Ovary (tissue), 7 donors: ENCODE measurements at regions not wholly inside any gene's neighbourhood (a gene's known extent, or its start where the extent isn't known, plus 50 kb on each side); places are given as distances from the start of the nearest gene placed in this dataset.

Experiments used
- DNase-seq, 5 donors: peaks; one replicate each; pipeline ENCODE4 v3.0.0-alpha.2; 2019 to 2020
- H3K27ac ChIP-seq, 2 donors: fragments of 200-600 bp; one replicate each; pipeline versions ENCODE4 v1.5.1 to v1.8.0; 2019 to 2022
- H3K27me3 ChIP-seq: fragments of 200-600 bp; one replicate; pipeline ENCODE4 v1.8.0; 2022
- H3K36me3 ChIP-seq: fragments of 200-600 bp; sonication (generic); one replicate; pipeline ENCODE4 v1.5.1; 2019
- H3K4me1 ChIP-seq: one replicate; pipeline ENCODE4 v1.8.1; 2013; ENCODE audit warnings: mild to moderate bottlenecking, moderate library complexity; ENCODE audit not compliant: insufficient read depth
- H3K4me3 ChIP-seq: fragments of 200-600 bp; sonication (generic); one replicate; pipeline ENCODE4 v1.5.1; 2017
- H3K9me3 ChIP-seq, 2 donors: fragments of 200-600 bp in 1 of 2; sonication (generic) in 1 of 2; one replicate each; pipeline versions ENCODE4 v1.5.1 to v1.8.1; 2013 to 2019; ENCODE audit warnings: mild to moderate bottlenecking in 1 of 2, moderate library complexity in 1 of 2
- EP300 ChIP-seq: sonication (generic); formaldehyde crosslinking; IDR thresholded peaks from one replicate; pipeline ENCODE4 v1.6.1; 2017; ENCODE audit warnings: antibody characterized with exemption
- POLR2A ChIP-seq: fragments of 450-650 bp; IDR thresholded peaks from one replicate; pipeline ENCODE4 v1.6.1; 2017; ENCODE audit warnings: antibody characterized with exemption, mild to moderate bottlenecking, moderate library complexity
- WGBS, 3 donors: extraction: QIAGEN DNeasy Blood & Tissue Kit in 1 of 3; methylation state at CpG; one replicate each; pipeline versions ENCODE4 v1.1.5 to v1.1.7; 2013 to 2017; 5-methylcytosine and 5-hydroxymethylcytosine counted together
- intact Hi-C, 4 donors: fragments of 100-400 bp; cut with DNase I; formaldehyde crosslinking; loops; one replicate each; pipeline versions ENCODE4 v1.11.0 to v1.15.1; 2022 to 2023
- TF ChIP-seq, protein P1 (sequence below), 3 donors: fragments of 450-650 bp in 2 of 3; fragments of 200-600 bp in 1 of 3; IDR thresholded peaks; one replicate each; pipeline versions ENCODE4 v1.5.1 to v1.8.0; 2016 to 2022; ENCODE audit warnings: antibody characterized with exemption in 3 of 3, mild to moderate bottlenecking in 1 of 3
- donor health status: DM: no; HTN: no; CAD: no; lungs with moderate emphysema.
- donor health status: DM: no; HTN: no; CAD: no.
- donor health status: Bipolar disorder and iron deficiency.
- donor health status: DM: no; HTN: no; CAD: no.
- donor health status: DM: yes; HTN: yes; CAD: no.

DNA sequence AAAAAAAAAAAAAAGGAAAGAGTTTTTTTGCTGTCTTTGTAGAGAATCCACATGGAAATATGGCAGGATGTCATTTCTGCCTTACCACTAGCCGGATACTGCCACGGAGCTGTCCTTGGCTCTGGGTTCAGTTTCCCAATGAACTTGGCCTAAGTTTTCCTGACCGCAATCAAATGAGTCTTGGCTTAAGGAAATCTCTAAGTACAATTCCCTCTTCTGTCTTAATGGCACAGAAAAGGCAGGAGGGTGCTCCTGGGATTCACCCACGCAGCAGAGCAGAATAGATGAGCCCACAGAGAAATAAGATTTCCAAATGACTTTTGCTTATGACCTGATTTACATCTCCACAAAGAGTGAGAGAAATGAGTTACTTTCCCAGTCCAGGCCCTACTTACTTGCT is 284.0 kb upstream of the VLDLR start:
- H3K27ac ChIP-seq: no peak overlapping the region
- intact Hi-C loops: no loop called here
- DNase-seq: peak in 1 of 5 donors; percentile 33

DNA sequence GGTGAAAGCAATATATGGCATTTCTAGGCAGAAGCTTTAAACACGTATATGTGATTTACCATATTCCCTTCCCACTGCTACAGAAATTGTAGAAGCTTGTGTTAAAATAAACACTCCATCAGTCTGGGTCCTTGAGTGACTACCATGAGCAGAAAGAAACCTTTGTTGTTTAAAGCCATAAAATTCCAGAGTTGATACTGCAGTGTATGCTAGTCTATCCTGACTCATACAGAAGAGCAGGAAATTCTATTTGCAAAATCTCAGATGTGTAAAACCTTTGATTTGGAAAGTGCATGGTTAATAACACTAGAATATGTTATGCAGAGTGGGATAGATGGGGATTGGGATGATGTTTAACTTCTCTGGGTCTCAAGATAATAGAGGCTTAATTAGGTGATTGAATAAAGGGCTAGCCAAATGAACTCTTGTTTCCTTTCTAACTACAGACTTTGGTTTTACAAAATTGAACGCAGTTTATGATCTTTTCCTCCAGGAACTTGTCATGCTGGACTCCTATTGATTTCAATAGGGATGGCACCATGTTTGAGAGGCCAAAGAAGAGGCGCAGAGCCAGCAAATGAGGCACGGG is 282.7 kb upstream of the VLDLR start:
- intact Hi-C loops: no loop called here
- DNase-seq: no peak
- no peaks in the 10 kb centered on the region for H3K36me3 ChIP-seq
- H3K27ac ChIP-seq: no peak overlapping the region
- H3K4me3 ChIP-seq: no peak overlapping the region
- H3K4me1 ChIP-seq: peaks cover 2% of the 10 kb centered on the region
- TF ChIP-seq EP300: no peak
- 88 to 89% (median 88%) methylated on average over 4 of the region's 4 CpGs for WGBS, 3 donors
- H3K9me3 ChIP-seq: no peaks in the 10 kb centered on the region
- no peaks in the 10 kb centered on the region for H3K27me3 ChIP-seq

More for the DNA sequence above, 284.0 kb upstream of the VLDLR start:
- H3K4me3 ChIP-seq: no peak overlapping the region
- no peaks in the 10 kb centered on the region for H3K36me3 ChIP-seq
- 60 to 77% (median 69%) methylated on average over 4 of the region's 4 CpGs for WGBS, 3 donors
- peaks cover 4% of the 10 kb centered on the region for H3K27me3 ChIP-seq
- no peaks in the 10 kb centered on the region for H3K9me3 ChIP-seq
- H3K4me1 ChIP-seq: peaks cover 2% of the 10 kb centered on the region
- TF ChIP-seq EP300 (no peak), POLR2A (no peak)
- TF ChIP-seq, protein P1, sequence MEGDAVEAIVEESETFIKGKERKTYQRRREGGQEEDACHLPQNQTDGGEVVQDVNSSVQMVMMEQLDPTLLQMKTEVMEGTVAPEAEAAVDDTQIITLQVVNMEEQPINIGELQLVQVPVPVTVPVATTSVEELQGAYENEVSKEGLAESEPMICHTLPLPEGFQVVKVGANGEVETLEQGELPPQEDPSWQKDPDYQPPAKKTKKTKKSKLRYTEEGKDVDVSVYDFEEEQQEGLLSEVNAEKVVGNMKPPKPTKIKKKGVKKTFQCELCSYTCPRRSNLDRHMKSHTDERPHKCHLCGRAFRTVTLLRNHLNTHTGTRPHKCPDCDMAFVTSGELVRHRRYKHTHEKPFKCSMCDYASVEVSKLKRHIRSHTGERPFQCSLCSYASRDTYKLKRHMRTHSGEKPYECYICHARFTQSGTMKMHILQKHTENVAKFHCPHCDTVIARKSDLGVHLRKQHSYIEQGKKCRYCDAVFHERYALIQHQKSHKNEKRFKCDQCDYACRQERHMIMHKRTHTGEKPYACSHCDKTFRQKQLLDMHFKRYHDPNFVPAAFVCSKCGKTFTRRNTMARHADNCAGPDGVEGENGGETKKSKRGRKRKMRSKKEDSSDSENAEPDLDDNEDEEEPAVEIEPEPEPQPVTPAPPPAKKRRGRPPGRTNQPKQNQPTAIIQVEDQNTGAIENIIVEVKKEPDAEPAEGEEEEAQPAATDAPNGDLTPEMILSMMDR (IDR thresholded peaks at IDR 0.05): no peak

DNA sequence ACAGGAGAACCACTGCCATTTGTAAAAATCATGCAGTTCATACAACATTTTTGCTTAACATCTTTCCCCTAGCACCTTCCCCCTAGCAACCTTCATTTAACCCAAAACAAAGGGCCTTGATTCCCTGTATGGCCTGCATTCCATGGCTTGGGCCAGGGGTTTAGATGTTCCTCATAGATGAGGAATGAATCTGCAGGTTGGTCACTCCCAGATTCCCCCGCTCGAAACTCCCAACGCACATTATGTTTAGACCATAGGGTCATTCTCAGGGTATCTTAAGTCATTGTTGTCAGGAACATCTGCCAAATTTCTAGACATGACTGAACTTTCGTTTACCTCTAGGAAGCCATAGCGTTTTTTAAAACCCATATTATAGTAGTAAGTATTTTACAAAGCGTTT is 282.2 kb upstream of the VLDLR start:
- Histone ChIP-seq H3K36me3 (no peaks in the 10 kb centered on the region), H3K4me3 (no peak overlapping the region), H3K9me3 (no peaks in the 10 kb centered on the region), H3K27ac (no peak overlapping the region), H3K27me3 (no peaks in the 10 kb centered on the region), H3K4me1 (peaks cover 2% of the 10 kb centered on the region)
- WGBS, 3 donors: 73 to 94% (median 74%) methylated on average over 6 of the region's 6 CpGs
- no peak for DNase-seq
- TF ChIP-seq, protein P1 (IDR thresholded peaks at IDR 0.05): no peak
- no peak for TF ChIP-seq EP300
- TF ChIP-seq POLR2A: no peak
- intact Hi-C loops: no loop called here

DNA sequence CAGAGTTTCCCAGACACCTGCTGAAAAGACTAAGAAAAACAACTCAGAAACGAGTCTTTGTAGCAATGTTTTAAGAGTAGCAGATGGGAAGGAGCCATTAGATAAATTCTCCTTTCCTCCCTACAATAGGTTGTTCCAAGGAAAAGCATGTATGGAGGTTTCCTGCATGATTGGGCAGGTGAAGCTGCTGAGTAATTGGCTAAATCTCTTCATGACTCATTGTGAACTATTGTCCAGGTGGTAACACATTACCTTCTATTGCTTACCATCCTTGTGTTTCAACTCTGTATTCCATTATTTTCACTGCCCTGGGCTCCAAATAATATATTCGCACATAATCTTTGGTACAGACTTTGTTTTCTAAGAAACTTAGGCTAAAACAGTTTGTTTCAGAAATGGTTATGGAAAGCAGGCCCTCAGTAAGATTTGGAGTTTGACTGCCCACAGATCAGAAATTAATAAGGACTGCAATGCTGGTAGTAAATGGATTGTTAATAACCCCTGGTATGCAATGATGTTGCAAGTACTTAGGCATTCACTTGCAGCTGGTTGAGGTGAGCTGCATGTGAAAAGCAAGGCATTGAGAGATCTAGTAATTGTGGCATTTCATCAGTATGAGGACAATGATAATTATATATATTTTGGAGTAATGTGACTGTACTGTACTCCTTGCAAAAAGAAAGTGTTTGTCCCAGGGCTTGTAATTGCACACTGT is 281.4 kb upstream of the VLDLR start:
- 70 to 81% (median 78%) methylated on average over 2 of the region's 2 CpGs for WGBS, 3 donors
- Histone ChIP-seq H3K4me1 (peaks cover 1% of the 10 kb centered on the region), H3K9me3 (no peaks in the 10 kb centered on the region), H3K4me3 (no peak overlapping the region), H3K27me3 (no peaks in the 10 kb centered on the region), H3K36me3 (no peaks in the 10 kb centered on the region), H3K27ac (no peak overlapping the region)
- TF ChIP-seq, protein P1 (IDR thresholded peaks at IDR 0.05): no peak
- TF ChIP-seq POLR2A (no peak), EP300 (no peak)
- intact Hi-C loops: no loop called here
- DNase-seq: no peak

DNA sequence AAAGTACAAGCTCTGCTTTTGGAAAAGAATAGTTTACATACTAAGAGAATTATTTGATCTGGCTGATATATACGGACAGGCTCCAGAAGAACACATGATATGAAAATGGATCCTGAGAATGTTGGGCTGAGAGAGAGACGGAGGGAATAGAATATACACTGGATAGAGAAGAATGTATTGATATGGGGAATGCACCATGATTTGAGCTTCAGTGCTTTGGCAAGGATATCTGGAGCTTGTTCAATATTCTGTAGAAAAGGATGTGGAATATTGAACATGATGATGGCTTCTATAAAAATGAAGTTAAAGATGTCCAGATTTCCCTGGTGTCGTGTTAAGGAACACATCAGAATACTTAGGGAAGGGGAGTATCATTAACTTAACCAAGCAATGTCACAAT is 280.5 kb upstream of the VLDLR start:
- TF ChIP-seq, protein P1 (IDR thresholded peaks at IDR 0.05): no peak
- TF ChIP-seq EP300 (no peak), POLR2A (no peak)
- H3K4me1 ChIP-seq: no peaks in the 10 kb centered on the region
- no peaks in the 10 kb centered on the region for H3K9me3 ChIP-seq
- H3K4me3 ChIP-seq: no peak overlapping the region
- DNase-seq: no peak
- intact Hi-C loops: no loop called here
- H3K27ac ChIP-seq: no peak overlapping the region
- no peaks in the 10 kb centered on the region for H3K27me3 ChIP-seq
- 55 to 90% (median 78%) methylated on average over 3 of the region's 3 CpGs for WGBS, 3 donors
- H3K36me3 ChIP-seq: no peaks in the 10 kb centered on the region
